HepG2 (cell line): ENCODE measurements at regions not wholly inside any gene's neighbourhood (a gene's known extent, or its start where the extent isn't known, plus 50 kb on each side); places are given as distances from the start of the nearest gene placed in this dataset.

Source experiments
- ASH2L ChIP-seq: fragments of 300-600, 200-600 bp; sonication (generic); IDR thresholded peaks from 2 replicates; pipeline ENCODE4 v1.7.0; 2017; ENCODE audit warnings: low read depth, mild to moderate bottlenecking, moderate library complexity, mixed read lengths, low read length; ENCODE audit not compliant: insufficient read length
- CBX2 ChIP-seq, 2 experiments: fragments of 200-600 bp in 1 of 2; sonication (generic); formaldehyde crosslinking in 1 of 2; IDR thresholded peaks; 2 replicates each; pipeline versions ENCODE4 v1.7.0 to v1.8.1; 2018 to 2022; ENCODE audit warnings: low read depth in 2 of 2, low read length in 1 of 2, mild to moderate bottlenecking in 1 of 2, missing genetic modification reagents in 1 of 2
- CEBPB ChIP-seq: IDR thresholded peaks from 2 replicates; pipeline ENCODE4 v1.6.1; 2011; ENCODE audit warnings: low read depth, low read length, improper control_type of control experiment, borderline replicate concordance
- ESRRA ChIP-seq: sonication (generic); formaldehyde crosslinking; IDR thresholded peaks from 2 replicates; pipeline ENCODE4 v1.5.1; 2020; ENCODE audit warnings: mild to moderate bottlenecking, low read depth, missing genetic modification reagents
- GABPB1 ChIP-seq: IDR thresholded peaks from 2 replicates; pipeline ENCODE4 v1.6.1; 2016; ENCODE audit warnings: mild to moderate bottlenecking, missing genetic modification reagents, moderate library complexity, missing compliant biosample characterization
- HMGXB4 ChIP-seq, 2 experiments: sonication (generic) in 1 of 2; formaldehyde crosslinking in 1 of 2; IDR thresholded peaks; 2 replicates each; pipeline versions ENCODE4 v1.4.0 to v1.6.1; 2018 to 2020; ENCODE audit warnings: missing genetic modification reagents in 2 of 2, borderline replicate concordance in 1 of 2, low read depth in 1 of 2, mild to moderate bottlenecking in 1 of 2, missing biosample characterization in 1 of 2
- JUND ChIP-seq: sonication (generic); formaldehyde crosslinking; IDR thresholded peaks from 2 replicates; pipeline ENCODE4 v1.8.0; 2022; ENCODE audit warnings: mild to moderate bottlenecking, missing genetic modification reagents
- MEF2D ChIP-seq: sonication (generic); formaldehyde crosslinking; IDR thresholded peaks from 2 replicates; pipeline ENCODE4 v1.5.1; 2020; ENCODE audit warnings: mild to moderate bottlenecking, missing genetic modification reagents
- NFE2L1 ChIP-seq: sonication (generic); formaldehyde crosslinking; IDR thresholded peaks from 2 replicates; pipeline ENCODE4 v1.4.0; 2020; ENCODE audit warnings: missing genetic modification reagents, mild to moderate bottlenecking, borderline replicate concordance
- NR1H2 ChIP-seq: sonication (generic); formaldehyde crosslinking; IDR thresholded peaks from 2 replicates; pipeline ENCODE4 v1.8.1; 2022; ENCODE audit warnings: low read depth, missing genetic modification reagents, borderline replicate concordance
- PATZ1 ChIP-seq: sonication (generic); formaldehyde crosslinking; IDR thresholded peaks from 2 replicates; pipeline ENCODE4 v1.4.0; 2020; ENCODE audit warnings: missing genetic modification reagents
- REXO4 ChIP-seq: sonication (generic); formaldehyde crosslinking; IDR thresholded peaks from 2 replicates; pipeline ENCODE4 v1.8.0; 2022; ENCODE audit warnings: missing genetic modification reagents, mild to moderate bottlenecking, borderline replicate concordance
- SALL1 ChIP-seq: sonication (generic); formaldehyde crosslinking; IDR thresholded peaks from 2 replicates; pipeline ENCODE4 v1.8.0; 2022; ENCODE audit warnings: mild to moderate bottlenecking, missing genetic modification reagents
- ZNF143 ChIP-seq: sonication (generic); formaldehyde crosslinking; IDR thresholded peaks from 2 replicates; pipeline ENCODE4 v1.4.0; 2020; ENCODE audit warnings: missing genetic modification reagents
- ZNF556 ChIP-seq: sonication (generic); formaldehyde crosslinking; IDR thresholded peaks from 2 replicates; pipeline ENCODE4 v1.4.0; 2020; ENCODE audit warnings: mild to moderate bottlenecking, missing genetic modification reagents, borderline replicate concordance
- ZNF576 ChIP-seq: sonication (generic); formaldehyde crosslinking; IDR thresholded peaks from 2 replicates; pipeline ENCODE4 v1.4.0; 2020; ENCODE audit warnings: mild to moderate bottlenecking, missing genetic modification reagents
- ZNF672 ChIP-seq: sonication (generic); formaldehyde crosslinking; IDR thresholded peaks from 2 replicates; pipeline ENCODE4 v1.8.1; 2022; ENCODE audit warnings: missing genetic modification reagents
- TF ChIP-seq, protein P1 (sequence below): sonication (generic); formaldehyde crosslinking; IDR thresholded peaks from 2 replicates; pipeline ENCODE4 v1.4.0; 2020; ENCODE audit warnings: missing genetic modification reagents
- TF ChIP-seq, protein P2 (sequence below): sonication (generic); formaldehyde crosslinking; IDR thresholded peaks from 2 replicates; pipeline ENCODE4 v1.5.0; 2020; ENCODE audit warnings: missing genetic modification reagents

DNA sequence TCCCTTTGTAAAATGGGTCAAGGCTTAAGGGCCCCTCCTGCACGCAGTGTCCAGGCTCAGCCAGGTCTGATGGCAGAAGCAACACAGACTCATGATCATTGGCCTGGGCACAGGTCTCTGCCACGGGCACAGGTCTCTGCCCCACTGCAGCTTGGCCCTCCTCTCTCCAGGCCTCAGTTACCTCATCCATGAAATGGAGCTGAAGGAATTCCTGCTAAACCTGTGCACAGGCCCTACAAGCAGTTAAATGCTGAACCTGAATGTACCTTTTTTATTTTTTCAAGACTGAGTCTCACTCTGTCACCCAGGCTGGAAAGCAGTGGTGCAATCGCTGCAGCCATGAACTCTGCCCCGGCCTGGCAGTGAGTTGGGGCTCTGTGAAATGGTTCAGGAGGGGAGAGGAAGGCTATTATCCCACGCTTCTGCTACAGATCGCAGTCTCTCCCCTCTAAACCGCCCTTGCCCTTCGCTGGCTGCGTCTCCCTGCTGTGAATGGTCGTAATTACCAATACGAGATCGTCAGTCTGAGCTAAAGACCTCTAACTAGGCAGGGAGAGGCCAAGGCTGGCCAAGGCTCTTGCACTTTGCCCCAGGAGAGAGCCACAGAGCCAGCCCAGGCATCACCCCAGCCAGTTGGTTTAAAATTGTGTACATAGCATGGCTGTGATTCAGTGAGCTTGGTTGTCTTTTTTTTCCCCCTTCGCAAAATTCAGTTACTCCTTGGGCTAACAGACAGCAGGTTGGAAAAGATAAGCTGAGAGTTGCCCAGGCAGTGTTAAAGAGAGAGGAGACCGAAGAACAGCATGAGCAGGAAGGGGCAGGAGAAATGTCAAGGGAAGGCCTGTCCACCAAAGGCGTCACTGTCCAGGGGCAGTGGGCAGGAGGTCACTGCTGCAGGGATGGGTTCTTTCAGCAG is 93.0 kb upstream of the KCTD7 start (continued):
- TF ChIP-seq, protein P1, sequence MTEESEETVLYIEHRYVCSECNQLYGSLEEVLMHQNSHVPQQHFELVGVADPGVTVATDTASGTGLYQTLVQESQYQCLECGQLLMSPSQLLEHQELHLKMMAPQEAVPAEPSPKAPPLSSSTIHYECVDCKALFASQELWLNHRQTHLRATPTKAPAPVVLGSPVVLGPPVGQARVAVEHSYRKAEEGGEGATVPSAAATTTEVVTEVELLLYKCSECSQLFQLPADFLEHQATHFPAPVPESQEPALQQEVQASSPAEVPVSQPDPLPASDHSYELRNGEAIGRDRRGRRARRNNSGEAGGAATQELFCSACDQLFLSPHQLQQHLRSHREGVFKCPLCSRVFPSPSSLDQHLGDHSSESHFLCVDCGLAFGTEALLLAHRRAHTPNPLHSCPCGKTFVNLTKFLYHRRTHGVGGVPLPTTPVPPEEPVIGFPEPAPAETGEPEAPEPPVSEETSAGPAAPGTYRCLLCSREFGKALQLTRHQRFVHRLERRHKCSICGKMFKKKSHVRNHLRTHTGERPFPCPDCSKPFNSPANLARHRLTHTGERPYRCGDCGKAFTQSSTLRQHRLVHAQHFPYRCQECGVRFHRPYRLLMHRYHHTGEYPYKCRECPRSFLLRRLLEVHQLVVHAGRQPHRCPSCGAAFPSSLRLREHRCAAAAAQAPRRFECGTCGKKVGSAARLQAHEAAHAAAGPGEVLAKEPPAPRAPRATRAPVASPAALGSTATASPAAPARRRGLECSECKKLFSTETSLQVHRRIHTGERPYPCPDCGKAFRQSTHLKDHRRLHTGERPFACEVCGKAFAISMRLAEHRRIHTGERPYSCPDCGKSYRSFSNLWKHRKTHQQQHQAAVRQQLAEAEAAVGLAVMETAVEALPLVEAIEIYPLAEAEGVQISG (CRISPR knock-in tag): peak; percentile 50; the same call in 1 of the 2 replicates
- TF ChIP-seq REXO4 (CRISPR knock-in tag) (no peak), ZNF143 (CRISPR knock-in tag) (no peak), ZNF576 (CRISPR knock-in tag) (no peak), NR1H2 (CRISPR knock-in tag) (no peak), PATZ1 (CRISPR knock-in tag) (peak; percentile 60; the same call in 1 of the 2 replicates), NFE2L1 (CRISPR knock-in tag) (no peak), MEF2D (peak; percentile 48; the same call in 1 of the 2 replicates), JUND (CRISPR knock-in tag) (0 out of 2 replicates have a peak, but pooled peaks have one; percentile 27), CEBPB (peak; percentile 92), SALL1 (peak; percentile 89), HMGXB4 (CRISPR knock-in tag; IDR thresholded peaks at IDR 0.05; ENCODE audit: borderline replicate concordance in 1 of 2, low read depth in 1 of 2) (peak; percentile 29 to 64; a peak in 3 of 4 replicates), ZNF672 (CRISPR knock-in tag) (no peak), ZNF556 (CRISPR knock-in tag) (0 out of 2 replicates have a peak, but pooled peaks have one; percentile 70), ESRRA (no peak; the same call in 1 of the 2 replicates), ASH2L (peak; percentile 89), CBX2 (IDR thresholded peaks at IDR 0.05; ENCODE audit: low read depth, low read length) (no peak), CBX2 (CRISPR knock-in tag; IDR thresholded peaks at IDR 0.05; ENCODE audit: low read depth) (no peak), GABPB1 (CRISPR knock-in tag) (peak; percentile 25; the same call in 1 of the 2 replicates)
- TF ChIP-seq, protein P2, sequence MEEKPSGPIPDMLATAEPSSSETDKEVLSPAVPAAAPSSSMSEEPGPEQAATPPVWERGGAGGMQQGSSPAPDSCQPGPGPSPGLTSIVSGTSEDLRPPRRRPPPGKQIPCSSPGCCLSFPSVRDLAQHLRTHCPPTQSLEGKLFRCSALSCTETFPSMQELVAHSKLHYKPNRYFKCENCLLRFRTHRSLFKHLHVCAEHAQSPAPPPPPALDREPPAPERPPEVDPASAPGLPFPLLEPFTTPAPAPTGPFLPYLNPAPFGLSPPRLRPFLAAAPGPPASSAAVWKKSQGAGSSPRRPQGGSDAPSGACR (CRISPR knock-in tag): no peak
